NCI-H2196 (cell line): ENCODE measurements at regions not wholly inside any gene's neighbourhood (a gene's known extent, or its start where the extent isn't known, plus 50 kb on each side); places are given as distances from the start of the nearest gene placed in this dataset.

ENCODE experiments used
- DNase-seq: peaks from one replicate; lab custom pipeline; 2025; ENCODE audit not compliant: unreplicated experiment; lab: John Stamatoyannopoulos, UW

GRCh38 chr6:14655201-14656061 is 537.9 kb downstream of the CD83 start:
- DNase-seq: no peak

- no peak for DNase-seq
Measured at GRCh38 chr6:14656078-14656521, 538.5 kb downstream of the CD83 start.

- no peak for DNase-seq
Measured at GRCh38 chr6:14656649-14657048, 539.1 kb downstream of the CD83 start.

DNA sequence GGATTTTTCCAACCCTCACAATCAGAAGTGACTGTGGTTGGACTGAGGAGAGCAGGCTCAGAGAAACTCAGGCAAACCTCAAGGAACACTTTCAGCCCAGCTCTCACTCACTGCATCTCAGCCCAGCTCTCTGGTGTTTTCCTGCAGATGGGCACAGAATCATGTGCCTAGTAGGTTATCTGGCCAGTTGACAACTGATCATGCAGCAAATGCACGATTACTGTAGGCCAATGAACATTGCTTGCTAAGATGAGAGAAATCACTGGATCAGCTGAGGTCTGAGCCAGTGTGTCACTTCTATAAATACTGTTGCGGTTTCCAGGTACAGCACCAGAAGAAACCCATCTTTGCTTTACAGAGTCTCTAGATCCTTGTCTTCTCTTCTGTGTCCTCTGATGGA is 540.5 kb downstream of the CD83 start:
- DNase-seq: no peak

- DNase-seq: peak; percentile 12
Measured at GRCh38 chr6:14658886-14659561, 541.5 kb downstream of the CD83 start.

GRCh38 chr6:14659841-14660240 is 542.3 kb downstream of the CD83 start:
- no peak for DNase-seq

GRCh38 chr6:14660806-14661579 is 543.4 kb downstream of the CD83 start:
- DNase-seq: no peak

- no peak for DNase-seq
Measured at GRCh38 chr6:14661691-14662090, 544.1 kb downstream of the CD83 start.

DNA sequence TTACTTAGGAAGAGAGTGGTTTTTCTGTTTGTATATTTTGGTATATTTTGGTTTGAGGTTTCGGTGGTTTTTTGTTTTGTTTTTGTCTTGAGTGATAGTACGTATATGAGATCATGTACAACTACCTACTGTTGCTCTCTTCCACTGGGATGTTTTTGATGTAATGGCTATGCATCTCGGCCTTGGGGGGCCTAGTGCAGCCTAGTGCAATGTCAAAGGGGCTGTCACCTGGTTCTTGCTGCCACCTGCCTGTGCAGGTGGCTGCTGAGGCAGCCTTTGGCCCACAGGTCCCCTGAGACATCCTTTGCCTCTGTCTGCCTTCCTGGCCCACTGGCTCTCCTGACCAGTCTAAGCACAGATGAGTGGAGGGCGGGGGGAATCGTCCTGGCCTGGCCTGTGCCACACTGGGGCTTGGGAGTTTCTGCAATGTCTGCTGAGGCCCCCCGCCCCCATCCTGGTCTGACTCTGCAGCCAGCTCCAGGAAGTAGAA is 546.6 kb downstream of the CD83 start:
- no peak for DNase-seq

- DNase-seq: no peak
Measured at GRCh38 chr6:14664621-14665315, 547.2 kb downstream of the CD83 start.

DNA sequence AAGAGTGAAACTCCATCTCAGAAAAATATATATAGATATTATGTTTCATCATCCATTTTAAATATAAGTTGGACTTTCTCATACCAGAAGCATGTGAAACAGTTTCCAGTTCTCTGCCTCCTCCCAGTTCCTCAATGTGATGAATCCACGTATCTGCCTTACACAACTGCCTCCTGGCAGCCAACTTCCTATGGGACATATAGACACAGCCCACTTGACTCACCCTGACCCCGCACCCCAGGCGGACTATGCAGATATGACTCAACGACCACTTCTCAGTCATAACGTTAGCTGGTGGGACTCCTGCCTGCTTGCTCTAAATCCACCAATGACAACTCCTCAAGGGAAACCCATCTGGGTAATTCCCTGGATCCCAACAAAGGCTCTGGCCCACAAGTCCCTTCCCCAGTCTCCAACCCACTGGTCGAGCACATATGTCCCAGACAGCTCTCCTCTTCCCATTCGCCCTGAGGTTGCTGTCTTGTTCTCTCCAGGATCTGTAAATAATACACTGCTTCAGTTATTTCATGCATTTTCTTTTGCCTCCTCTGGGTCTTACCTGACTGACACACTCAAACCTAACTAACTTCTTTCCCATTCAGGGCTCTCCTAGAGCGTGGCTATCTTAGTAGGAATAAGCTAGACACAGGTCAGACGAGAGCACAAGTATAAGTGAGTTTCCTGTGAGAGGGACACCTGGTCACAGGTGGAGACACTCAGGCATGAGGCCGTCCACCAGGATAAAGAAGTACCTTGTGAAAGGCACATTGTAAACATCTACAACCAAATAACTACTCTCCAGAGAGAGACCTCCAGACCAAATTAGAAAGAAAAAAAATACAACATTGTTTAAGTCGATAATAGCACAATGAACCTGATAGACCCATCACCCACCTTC is 548.5 kb downstream of the CD83 start:
- DNase-seq: no peak

DNA sequence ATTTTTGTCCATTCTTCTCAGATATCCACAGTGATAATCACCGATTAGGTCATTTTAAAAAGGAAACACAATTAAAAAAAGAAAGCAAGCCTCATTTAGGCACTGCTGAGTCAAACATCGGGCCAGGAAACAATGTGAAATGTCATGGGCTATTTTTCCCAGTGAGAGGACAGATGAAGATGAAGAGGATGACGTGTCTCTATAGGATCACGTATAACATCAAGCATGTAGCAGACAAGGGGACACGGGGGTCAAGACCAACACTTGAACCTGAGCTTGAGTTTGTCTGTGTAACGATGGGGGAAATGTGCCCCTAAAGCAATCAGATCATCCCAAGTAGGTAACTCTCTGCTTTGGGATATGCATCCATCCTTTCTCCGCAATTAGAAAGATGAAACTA is 553.2 kb downstream of the CD83 start:
- DNase-seq: no peak

- no peak for DNase-seq
Measured at GRCh38 chr6:14671261-14671681, 553.7 kb downstream of the CD83 start.

DNA sequence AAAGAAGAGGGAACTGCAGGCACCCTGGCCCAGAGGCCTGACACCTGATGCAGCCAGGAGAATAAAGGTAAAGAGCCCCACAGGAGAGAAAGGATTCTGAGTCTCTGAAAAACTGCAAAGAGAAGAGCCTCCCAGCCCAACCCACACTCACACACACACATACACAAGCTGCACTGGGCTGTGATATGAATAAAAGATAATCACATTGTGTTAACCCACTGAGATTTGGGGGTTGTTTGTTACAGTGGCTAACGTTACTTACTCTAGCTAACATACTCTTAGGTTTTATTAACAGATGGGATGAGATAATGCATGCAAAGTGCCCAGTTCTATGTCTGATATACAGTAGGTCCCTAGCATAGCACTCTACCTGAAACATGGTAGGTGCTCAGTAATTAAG is 554.4 kb downstream of the CD83 start:
- DNase-seq: no peak

- DNase-seq: no peak
Measured at GRCh38 chr6:14673201-14673600, 555.6 kb downstream of the CD83 start.

DNA sequence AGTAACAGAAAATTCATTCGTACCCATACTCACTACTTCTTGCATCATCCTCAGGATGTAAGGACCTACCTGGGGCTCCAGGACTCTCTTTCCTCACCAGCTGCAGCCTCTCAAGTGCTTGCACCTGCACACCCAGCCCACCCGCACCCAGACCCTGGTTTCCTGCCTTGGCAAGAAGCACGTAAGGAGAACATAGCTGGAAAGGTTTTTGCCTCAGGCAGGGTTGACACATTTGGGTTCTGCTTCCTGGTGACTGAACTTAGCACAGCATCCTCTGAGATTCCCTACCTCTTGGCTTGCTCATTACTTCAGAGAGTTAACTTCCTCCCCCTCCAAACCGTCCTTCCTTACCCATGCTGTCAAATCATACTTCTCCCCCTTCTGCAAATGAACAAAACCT is 556.9 kb downstream of the CD83 start:
- no peak for DNase-seq

DNA sequence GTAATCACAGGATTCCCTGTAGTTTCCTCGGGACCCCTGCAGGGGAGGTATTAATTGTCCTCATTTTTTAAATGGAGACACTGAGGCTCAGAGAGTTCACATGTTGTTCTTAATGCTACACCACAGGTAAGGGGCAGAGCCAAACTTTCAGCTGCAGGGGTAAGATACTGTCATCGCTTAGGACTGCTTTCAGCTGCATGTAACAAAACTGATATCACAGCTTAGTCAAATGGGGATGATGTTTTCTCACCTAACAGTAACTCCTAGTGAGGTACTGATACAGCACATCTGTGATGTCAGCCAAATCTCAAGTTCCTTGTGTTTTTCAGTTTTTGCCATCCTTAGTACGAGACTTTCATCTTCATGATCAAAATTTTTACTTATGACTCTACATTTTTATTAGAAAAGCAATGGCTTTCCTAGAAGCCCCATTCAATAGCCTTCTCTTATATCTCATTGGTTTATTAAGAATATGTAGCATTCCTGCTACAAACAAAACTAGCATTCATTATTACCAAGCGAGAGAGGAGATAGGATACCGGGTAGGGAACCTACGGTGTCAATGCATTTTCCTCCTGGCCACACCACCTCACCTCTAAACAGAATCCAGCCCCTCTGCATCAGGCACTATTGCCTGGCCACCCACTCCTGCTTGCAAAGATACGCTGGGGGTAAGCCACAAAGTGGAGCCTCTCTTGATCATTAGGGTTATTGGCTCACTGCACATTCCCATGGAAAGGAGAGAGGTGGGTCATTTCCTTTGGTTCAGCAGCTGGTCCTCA is 557.5 kb downstream of the CD83 start:
- DNase-seq: no peak

GRCh38 chr6:14676064-14676463 is 558.5 kb downstream of the CD83 start:
- no peak for DNase-seq
